Fibroblast of the aortic adventitia (primary cell): ENCODE measurements at regions not wholly inside any gene's neighbourhood (a gene's known extent, or its start where the extent isn't known, plus 50 kb on each side); places are given as distances from the start of the nearest gene placed in this dataset.

Experiments used
- DNase-seq: peaks from one replicate; pipeline ENCODE4 v3.0.0-alpha.2; 2010; ENCODE audit warnings: low read depth
- H3K4me3 ChIP-seq: 2 replicates; pipeline ENCODE4 v1.5.1; 2011; ENCODE audit warnings: low read depth, mild to moderate bottlenecking, control low read depth, low read length, moderate library complexity
- TF ChIP-seq, protein P1 (sequence below): IDR thresholded peaks from 2 replicates; pipeline ENCODE4 v1.5.1; 2011; ENCODE audit warnings: mild to moderate bottlenecking, low read length, control low read depth, inconsistent platforms; ENCODE audit not compliant: insufficient read depth

DNA sequence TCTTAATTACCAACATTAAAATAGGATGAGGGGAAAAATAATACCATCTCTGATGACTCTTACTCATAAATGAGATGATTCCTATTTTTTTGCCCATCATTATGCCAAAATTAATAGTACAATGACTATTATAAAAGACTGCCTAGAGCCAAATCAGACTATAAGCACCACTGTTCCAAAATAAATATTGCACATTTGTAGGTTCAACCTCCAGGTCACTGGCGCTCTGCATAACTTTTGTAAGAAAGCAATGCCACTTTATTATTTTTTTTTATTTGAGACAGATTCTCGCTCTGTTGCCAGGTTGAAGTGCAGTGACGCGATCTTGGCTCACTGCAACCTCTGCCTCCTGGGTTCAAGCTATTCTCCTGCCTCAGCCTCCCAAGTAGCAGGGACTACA lies 142.5 kb upstream of the SP8 start:
- no peak overlapping the region for H3K4me3 ChIP-seq
- no peak for DNase-seq
- TF ChIP-seq, protein P1, sequence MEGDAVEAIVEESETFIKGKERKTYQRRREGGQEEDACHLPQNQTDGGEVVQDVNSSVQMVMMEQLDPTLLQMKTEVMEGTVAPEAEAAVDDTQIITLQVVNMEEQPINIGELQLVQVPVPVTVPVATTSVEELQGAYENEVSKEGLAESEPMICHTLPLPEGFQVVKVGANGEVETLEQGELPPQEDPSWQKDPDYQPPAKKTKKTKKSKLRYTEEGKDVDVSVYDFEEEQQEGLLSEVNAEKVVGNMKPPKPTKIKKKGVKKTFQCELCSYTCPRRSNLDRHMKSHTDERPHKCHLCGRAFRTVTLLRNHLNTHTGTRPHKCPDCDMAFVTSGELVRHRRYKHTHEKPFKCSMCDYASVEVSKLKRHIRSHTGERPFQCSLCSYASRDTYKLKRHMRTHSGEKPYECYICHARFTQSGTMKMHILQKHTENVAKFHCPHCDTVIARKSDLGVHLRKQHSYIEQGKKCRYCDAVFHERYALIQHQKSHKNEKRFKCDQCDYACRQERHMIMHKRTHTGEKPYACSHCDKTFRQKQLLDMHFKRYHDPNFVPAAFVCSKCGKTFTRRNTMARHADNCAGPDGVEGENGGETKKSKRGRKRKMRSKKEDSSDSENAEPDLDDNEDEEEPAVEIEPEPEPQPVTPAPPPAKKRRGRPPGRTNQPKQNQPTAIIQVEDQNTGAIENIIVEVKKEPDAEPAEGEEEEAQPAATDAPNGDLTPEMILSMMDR, result no peak

DNA sequence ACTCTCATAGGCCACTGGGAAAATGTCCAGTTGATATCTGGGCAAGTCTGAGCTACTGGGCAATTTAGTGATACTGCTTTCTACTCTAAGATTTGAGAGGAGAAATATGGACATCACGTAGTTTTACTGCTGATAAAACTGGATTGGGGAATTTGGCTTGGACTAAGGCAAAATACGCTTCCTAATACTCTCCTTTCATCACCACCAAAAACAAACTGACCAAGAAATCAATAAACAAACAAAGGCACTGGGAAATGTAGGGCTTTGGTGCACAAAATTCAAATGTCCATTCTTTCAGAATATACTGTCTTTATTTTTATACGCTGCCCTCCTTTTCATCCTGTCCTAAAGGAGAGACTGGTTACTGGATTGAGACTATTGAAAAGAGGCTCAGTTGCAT lies 145.1 kb upstream of the SP8 start:
- no peak overlapping the region for H3K4me3 ChIP-seq
- TF ChIP-seq, protein P1, result no peak
- no peak for DNase-seq

DNA sequence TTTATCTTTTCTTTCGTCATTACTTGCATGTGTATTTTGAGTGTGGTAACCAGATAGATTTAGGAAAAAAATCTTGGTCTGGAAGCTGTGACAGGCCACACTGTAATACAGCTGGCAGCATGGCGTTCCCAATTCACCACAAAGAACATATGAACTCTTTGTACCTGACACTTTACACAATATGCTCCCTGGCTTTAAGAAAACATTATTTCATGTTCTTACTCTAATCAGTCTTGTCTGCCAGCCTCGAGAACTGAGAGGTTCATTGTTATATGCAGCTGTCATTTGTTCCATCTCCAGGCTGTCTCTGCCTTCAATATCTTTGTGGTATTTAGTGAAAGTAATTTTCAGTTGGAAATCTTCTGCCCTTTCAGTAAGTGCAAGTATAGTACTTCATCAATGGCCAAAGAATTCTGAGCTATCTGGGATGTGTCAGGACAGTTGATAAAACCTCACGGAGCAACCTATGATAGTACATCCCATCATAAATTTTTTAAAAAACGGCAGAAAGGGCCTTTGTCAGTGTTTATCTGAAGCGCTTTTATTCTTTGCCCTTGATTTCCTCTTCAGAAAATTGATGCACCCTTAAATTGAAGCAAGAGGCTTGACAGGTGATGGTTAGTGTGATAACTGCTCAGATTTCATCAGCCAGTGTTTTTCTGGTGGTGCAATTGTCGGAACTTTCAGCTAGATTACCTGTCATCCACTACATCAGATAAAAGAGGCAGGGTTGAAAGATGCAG lies 146.3 kb upstream of the SP8 start:
- TF ChIP-seq, protein P1, result no peak

DNA sequence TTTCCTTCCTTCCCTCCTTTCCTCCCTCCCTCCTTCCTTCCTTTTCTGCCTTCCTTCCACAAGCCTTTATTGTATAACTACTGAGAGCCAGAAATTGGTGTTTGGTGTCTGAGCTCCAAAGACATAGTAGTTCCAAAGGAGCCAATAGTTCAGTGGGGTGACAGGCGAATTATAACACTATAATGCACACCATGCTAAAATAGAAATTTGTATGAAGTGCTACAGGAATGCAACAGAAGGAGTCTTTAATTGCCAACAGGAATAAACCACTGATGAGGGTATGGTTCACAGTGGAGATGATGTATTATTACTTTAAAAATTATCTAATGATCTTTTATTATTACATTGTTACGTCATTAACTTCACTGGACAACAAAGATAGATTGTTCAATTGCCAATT lies 158.8 kb upstream of the SP8 start:
- TF ChIP-seq, protein P1, result no peak
- DNase-seq, result no peak
- no peak overlapping the region for H3K4me3 ChIP-seq

More for the DNA sequence above, 146.3 kb upstream of the SP8 start:
- H3K4me3 ChIP-seq, result no peak overlapping the region
- DNase-seq, result no peak

DNA sequence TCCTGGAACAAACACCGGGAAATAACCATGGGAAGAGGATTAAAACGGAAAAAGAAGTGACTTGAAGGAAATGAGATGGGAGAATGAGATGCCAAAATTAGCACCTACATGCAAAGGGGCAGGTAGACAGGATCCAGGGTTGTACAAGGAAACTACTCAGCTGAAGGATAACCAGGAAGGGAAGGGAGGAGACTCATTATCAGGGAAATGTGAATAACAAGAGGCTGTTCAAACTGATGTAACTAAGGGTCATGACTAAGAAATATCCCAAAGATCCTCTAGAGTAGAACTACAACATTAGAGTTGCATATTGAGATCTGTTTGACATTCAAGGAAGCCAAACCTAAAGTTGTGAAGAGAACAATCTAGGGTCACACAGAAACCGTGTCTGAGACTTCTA lies 166.2 kb upstream of the SP8 start:
- no peak for DNase-seq
- H3K4me3 ChIP-seq, result no peak overlapping the region
- TF ChIP-seq, protein P1, result no peak

DNA sequence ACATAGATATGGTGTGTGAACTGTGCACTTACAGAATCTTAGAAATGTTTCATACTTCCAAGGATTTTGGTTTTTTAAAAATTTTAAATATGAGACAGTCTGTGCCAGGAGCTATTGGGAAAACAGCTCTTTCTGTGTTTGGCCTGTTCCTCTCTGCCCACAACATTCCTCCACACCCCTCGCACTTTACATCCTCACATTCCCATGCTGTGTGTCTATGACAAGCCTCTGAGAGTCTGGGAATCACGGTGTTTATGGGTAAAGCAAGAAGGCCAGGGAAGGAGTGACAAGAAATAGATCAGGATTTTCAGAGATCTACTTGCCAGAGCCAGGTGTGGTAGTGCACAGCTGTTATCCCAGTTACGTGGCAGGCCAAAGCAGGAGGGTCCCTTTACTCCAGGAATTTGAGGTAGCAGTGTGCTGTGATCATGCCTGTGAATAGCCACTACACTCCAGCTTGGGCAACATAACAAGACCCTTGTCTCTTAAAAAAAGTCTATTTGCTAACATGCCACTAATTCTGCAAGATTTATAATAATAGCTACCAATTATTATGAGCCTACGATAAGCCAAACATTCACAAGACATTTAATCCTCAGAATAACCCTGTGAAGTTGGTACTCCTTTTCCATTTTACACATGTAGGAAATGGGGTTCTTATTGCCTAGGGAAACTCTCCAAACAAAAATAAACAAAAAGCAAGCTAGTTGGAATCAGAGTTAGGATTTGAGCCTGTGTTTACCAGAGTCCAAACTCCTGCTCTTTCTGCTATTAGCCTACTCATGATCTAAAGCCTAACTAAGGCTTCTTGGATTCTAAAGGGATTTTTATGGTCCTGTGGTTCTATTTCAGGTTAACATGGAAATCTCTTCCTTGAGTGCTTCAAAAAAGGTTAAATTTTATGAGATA lies 168.3 kb upstream of the SP8 start:
- DNase-seq, result no peak
- TF ChIP-seq, protein P1, result no peak
- no peak overlapping the region for H3K4me3 ChIP-seq
